OCI-LY7 (cell line): ENCODE measurements at regions not wholly inside any gene's neighbourhood (a gene's known extent, or its start where the extent isn't known, plus 50 kb on each side); places are given as distances from the start of the nearest gene placed in this dataset.

Source experiments
- BruUV-seq: library from RNA; stranded (reverse); fragments of 400-500 nt; replicated peaks from 2 replicates; lab custom pipeline; 2021; lab: Mats Ljungman, UMichigan
- CTCF ChIA-PET: fragments of 300-600 bp; sonication (Branson Sonifier 250); formaldehyde crosslinking; loops from one replicate; lab custom pipeline; 2022; ENCODE audit warnings: antibody characterized with exemption; ENCODE audit not compliant: unreplicated experiment; lab: Charles Lee
- POLR2A ChIA-PET: fragments of 300-600 bp; sonication (Branson Sonifier 250); formaldehyde crosslinking; loops from one replicate; lab custom pipeline; 2022; ENCODE audit warnings: antibody characterized with exemption; lab: Charles Lee
- DNase-seq: peaks from one replicate; pipeline ENCODE4 v3.0.0-alpha.2; 2015; ENCODE audit warnings: low spot score
- H2AFZ ChIP-seq: fragments of 200-600 bp; sonication (generic), shearing (Covaris generic); 2 replicates; pipeline ENCODE4 v1.6.1; 2014; ENCODE audit warnings: mild to moderate bottlenecking, antibody characterized with exemption, low read length, moderate library complexity
- H3K27ac ChIP-seq: fragments of 200-600 bp; sonication (generic); 2 replicates; pipeline ENCODE4 v1.5.1; 2014; ENCODE audit warnings: mixed run types, low read depth, mild to moderate bottlenecking, moderate library complexity, low read length, inconsistent platforms; ENCODE audit not compliant: poor library complexity, severe bottlenecking
- H3K36me3 ChIP-seq: fragments of 200-600 bp; sonication (generic); 2 replicates; pipeline ENCODE4 v1.6.1; 2014; ENCODE audit warnings: mild to moderate bottlenecking, antibody characterized with exemption, low read length, moderate library complexity, mixed read lengths; ENCODE audit not compliant: insufficient read depth
- H3K4me1 ChIP-seq: fragments of 200-600 bp; sonication (generic); 2 replicates; pipeline ENCODE4 v1.5.1; 2014; ENCODE audit warnings: mild to moderate bottlenecking, low read length; ENCODE audit not compliant: insufficient read depth, poor library complexity, severe bottlenecking
- H3K4me2 ChIP-seq: fragments of 200-600 bp; sonication (generic); 2 replicates; pipeline ENCODE4 v1.6.1; 2014; ENCODE audit warnings: mild to moderate bottlenecking, low read length
- H3K4me3 ChIP-seq: fragments of 200-600 bp; sonication (generic); 2 replicates; pipeline ENCODE4 v1.5.1; 2014; ENCODE audit warnings: mild to moderate bottlenecking, low read depth, low read length; ENCODE audit not compliant: poor library complexity, severe bottlenecking
- H3K79me2 ChIP-seq: fragments of 200-600 bp; sonication (generic); 2 replicates; pipeline ENCODE4 v1.6.1; 2016; ENCODE audit warnings: low read depth, mild to moderate bottlenecking, low read length, moderate library complexity, mixed read lengths; ENCODE audit not compliant: insufficient read depth
- H3K9me2 ChIP-seq: fragments of 200-600 bp; sonication (generic); 2 replicates; pipeline ENCODE4 v1.6.1; 2016; ENCODE audit warnings: mild to moderate bottlenecking, low read length, mixed read lengths; ENCODE audit not compliant: insufficient read depth
- H3K9me3 ChIP-seq: fragments of 200-600 bp; sonication (generic); 2 replicates; pipeline ENCODE4 v1.6.1; 2014; ENCODE audit warnings: mild to moderate bottlenecking, mixed run types, low read length, mixed read lengths
- H4K20me1 ChIP-seq: fragments of 200-600 bp; sonication (generic); 2 replicates; pipeline ENCODE4 v1.6.1; 2014; ENCODE audit warnings: mild to moderate bottlenecking, antibody characterized with exemption, low read length, moderate library complexity, mixed read lengths; ENCODE audit not compliant: insufficient read depth
- EZH2phosphoT487 ChIP-seq: fragments of 200-600 bp; sonication (generic); IDR thresholded peaks from 2 replicates; pipeline ENCODE4 v1.6.1; 2018; ENCODE audit warnings: low read depth, borderline replicate concordance, mild to moderate bottlenecking, mixed run types, antibody characterized with exemption, low read length, moderate library complexity, mixed read lengths
- intact Hi-C: fragments of 100-400 bp; cut with micrococcal nuclease; formaldehyde crosslinking; loops from one replicate; pipeline ENCODE4 v1.10.0; 2022; ENCODE audit not compliant: unreplicated experiment
- TF ChIP-seq, protein P1 (sequence below): fragments of 200-600 bp; sonication (generic); conservative IDR thresholded peaks from 2 replicates; pipeline ENCODE4 v1.5.1; 2014; ENCODE audit warnings: mild to moderate bottlenecking, antibody characterized with exemption, low read length, moderate library complexity, mixed read lengths

DNA sequence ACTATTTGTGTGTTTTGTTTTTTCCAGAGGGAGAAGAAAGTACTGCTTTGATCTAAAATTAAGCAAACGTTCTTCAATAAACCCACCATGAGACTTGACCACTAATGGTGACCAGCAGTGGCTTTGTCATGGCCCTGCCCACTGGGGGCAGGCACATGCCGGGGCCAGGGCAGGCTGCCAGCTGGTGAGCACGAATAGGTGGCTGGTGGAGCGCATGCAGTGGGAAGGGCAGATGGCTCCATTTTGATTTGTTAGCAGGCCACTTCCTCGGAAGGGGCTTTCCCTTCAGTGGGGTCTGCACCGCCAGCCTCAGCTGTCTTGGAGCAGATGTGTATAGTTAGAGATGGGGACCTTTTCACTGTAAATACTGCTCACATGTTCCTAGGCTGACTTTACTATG, 277.1 kb downstream of the SOX11 start:
- no peaks in the 10 kb centered on the region for H3K9me3 ChIP-seq
- H4K20me1 ChIP-seq = no peaks in the 10 kb centered on the region
- H3K4me2 ChIP-seq = no peak overlapping the region
- BruUV-seq = no TSS peak
- ChIA-PET CTCF (no interaction called here), POLR2A (no interaction called here)
- DNase-seq = no peak
- no peaks in the 10 kb centered on the region for H3K4me1 ChIP-seq
- no peak overlapping the region for H3K27ac ChIP-seq
- no peak overlapping the region for H3K4me3 ChIP-seq
- no peaks in the 10 kb centered on the region for H3K9me2 ChIP-seq
- TF ChIP-seq EZH2phosphoT487 = no peak
- H3K36me3 ChIP-seq = no peaks in the 10 kb centered on the region
- H2AFZ ChIP-seq = no peak overlapping the region
- intact Hi-C loops = no loop called here
- no peaks in the 10 kb centered on the region for H3K79me2 ChIP-seq

DNA sequence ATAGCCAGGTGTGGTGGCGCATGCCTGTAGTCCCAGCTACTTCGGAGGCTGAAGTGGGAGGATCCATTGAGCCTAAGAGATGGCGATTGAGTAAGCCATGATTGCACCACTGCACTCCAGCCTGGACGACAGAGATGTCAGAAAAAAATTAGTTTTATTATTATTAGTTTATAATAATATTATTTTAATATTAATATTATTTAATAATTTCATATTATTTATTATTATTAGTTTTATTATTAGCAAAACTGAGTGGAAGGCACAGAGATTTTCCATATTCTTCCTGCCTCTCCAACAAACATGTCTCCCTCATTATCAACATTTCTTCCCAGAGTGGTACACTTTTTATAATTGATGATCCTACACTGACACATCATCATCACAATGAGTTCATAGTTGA, 278.2 kb downstream of the SOX11 start:
- Histone ChIP-seq H3K9me3 (no peaks in the 10 kb centered on the region), H3K4me2 (no peak overlapping the region), H4K20me1 (no peaks in the 10 kb centered on the region), H3K36me3 (no peaks in the 10 kb centered on the region), H2AFZ (no peak overlapping the region), H3K79me2 (no peaks in the 10 kb centered on the region), H3K9me2 (no peaks in the 10 kb centered on the region), H3K27ac (no peak overlapping the region), H3K4me3 (no peak overlapping the region), H3K4me1 (no peaks in the 10 kb centered on the region)
- no peak for DNase-seq
- intact Hi-C loops = no loop called here
- BruUV-seq = no TSS peak
- CTCF ChIA-PET = no interaction called here
- POLR2A ChIA-PET = interaction anchor here (0.9 kb wide), 1 partner anchor 38 kb away, joined by 3 read pairs; no protein-coding TSS in a partner anchor
- no peak for TF ChIP-seq EZH2phosphoT487
- TF ChIP-seq, protein P1, sequence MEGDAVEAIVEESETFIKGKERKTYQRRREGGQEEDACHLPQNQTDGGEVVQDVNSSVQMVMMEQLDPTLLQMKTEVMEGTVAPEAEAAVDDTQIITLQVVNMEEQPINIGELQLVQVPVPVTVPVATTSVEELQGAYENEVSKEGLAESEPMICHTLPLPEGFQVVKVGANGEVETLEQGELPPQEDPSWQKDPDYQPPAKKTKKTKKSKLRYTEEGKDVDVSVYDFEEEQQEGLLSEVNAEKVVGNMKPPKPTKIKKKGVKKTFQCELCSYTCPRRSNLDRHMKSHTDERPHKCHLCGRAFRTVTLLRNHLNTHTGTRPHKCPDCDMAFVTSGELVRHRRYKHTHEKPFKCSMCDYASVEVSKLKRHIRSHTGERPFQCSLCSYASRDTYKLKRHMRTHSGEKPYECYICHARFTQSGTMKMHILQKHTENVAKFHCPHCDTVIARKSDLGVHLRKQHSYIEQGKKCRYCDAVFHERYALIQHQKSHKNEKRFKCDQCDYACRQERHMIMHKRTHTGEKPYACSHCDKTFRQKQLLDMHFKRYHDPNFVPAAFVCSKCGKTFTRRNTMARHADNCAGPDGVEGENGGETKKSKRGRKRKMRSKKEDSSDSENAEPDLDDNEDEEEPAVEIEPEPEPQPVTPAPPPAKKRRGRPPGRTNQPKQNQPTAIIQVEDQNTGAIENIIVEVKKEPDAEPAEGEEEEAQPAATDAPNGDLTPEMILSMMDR = no peak

DNA sequence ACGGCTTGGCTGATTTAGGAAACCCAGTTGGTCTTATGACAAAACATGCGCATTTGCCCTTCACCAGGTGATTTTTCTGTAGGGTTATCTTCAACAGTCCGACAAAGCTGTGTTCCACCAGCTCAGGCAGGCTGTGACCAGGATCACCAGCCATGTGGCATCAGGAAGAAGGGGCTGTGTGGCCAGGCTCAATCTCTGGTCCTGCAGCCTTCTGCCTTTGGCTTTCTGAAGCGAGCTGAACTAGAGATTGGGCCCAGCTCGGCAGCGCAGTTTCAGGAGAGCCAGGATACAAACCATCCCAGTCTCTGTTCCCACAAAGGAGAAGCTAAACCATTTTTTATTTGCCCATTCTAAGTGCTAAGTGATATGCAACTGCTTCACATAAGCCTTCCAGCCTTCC, 282.3 kb downstream of the SOX11 start:
- Histone ChIP-seq H4K20me1 (no peaks in the 10 kb centered on the region), H3K9me3 (no peaks in the 10 kb centered on the region), H3K79me2 (no peaks in the 10 kb centered on the region), H3K36me3 (no peaks in the 10 kb centered on the region), H3K4me2 (no peak overlapping the region), H2AFZ (no peak overlapping the region), H3K4me1 (no peaks in the 10 kb centered on the region), H3K9me2 (no peaks in the 10 kb centered on the region), H3K4me3 (no peak overlapping the region), H3K27ac (no peak overlapping the region)
- TF ChIP-seq EZH2phosphoT487 = no peak
- TF ChIP-seq, protein P1 = no peak
- DNase-seq = no peak
- ChIA-PET CTCF (interaction anchor here (0.6 kb wide), 1 partner anchor 777 kb away, joined by 4 read pairs; no protein-coding TSS in a partner anchor), POLR2A (no interaction called here)
- intact Hi-C loops = no loop called here
- BruUV-seq = no TSS peak
